ENCODE measurements at regions not wholly inside any gene's neighbourhood (a gene's known extent, or its start where the extent isn't known, plus 50 kb on each side); places are given as distances from the start of the nearest gene placed in this dataset.

DNA sequence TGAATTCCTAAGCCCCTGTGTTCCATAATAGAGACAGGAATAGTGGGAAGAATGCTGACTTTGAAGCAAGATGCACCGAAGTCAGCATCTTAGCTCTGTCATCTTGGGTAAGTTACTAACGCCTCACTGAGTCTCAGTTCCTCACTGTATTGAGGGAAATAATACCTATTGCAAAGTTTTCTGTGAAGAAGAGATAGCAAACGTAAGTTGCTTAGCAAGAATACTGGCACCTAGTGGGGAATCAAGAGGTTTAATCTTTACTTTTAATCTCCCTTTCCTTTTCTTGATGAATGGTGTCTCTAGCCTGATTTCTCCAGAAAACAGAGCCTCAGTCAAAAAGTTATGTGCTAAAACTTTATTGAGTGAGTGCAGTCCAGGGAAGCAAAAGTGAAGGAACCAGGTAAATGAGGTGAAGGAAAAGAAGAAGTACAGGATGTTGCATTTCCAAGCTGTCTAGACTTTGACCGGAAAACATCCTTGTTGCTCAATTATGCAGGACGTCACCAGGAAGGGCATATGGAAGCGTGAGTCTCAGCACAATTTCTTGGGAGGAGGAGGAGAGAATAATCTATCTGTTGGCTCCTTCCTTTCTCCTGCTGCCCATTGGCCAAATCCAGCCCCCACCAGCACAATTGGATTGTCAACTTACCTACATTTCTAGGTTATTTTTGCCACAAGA is 210.0 kb downstream of the B3GLCT start:
- WGBS (ENCODE audit: missing lambda C conversion rate) = 33% methylated on average over 6 of the region's 6 CpGs
- Histone ChIP-seq H3K27ac (no peak overlapping the region), H3K4me2 (no peak overlapping the region), H3K4me1 (no peaks in the 10 kb centered on the region), H3K9me3 (no peaks in the 10 kb centered on the region), H3K4me3 (no peak overlapping the region)
- no peak for TF ChIP-seq RCOR1 (IDR thresholded peaks at IDR 0.05; ENCODE audit: low read depth, low read length)
- TF ChIP-seq MAFK (IDR thresholded peaks at IDR 0.05; ENCODE audit: partially characterized antibody) = no peak
- TF ChIP-seq SREBF2 (IDR thresholded peaks at IDR 0.05) = no peak
- TF ChIP-seq KDM1A (IDR thresholded peaks at IDR 0.05; ENCODE audit: low read depth) = no peak
- no peak for FAIRE-seq
- ChIA-PET CTCF (interaction anchor here (1.4 to 2.5 kb wide), 3 partner anchors 9 to 174 kb away, joined by 3 to 11 read pairs (median 10); no protein-coding TSS in a partner anchor), POLR2A (no interaction called here)
- no peak for DNase-seq (ENCODE audit: low read depth in 1 of 2, low spot score in 1 of 2)
- no peak for ATAC-seq

GRCh38 chr13:31413516-31413915 is 213.7 kb downstream of the B3GLCT start:
- Histone ChIP-seq H3K27ac (no peak overlapping the region), H3K4me1 (no peaks in the 10 kb centered on the region), H3K9me3 (no peaks in the 10 kb centered on the region), H3K4me2 (no peak overlapping the region), H3K4me3 (no peak overlapping the region)
- FAIRE-seq (no peak), ATAC-seq (no peak), DNase-seq (ENCODE audit: low read depth in 1 of 2, low spot score in 1 of 2) (no peak)
- 30% methylated on average over 3 of the region's 3 CpGs for WGBS (ENCODE audit: missing lambda C conversion rate)
- POLR2A ChIA-PET = no interaction called here
- CTCF ChIA-PET = interaction anchor here (1.4 to 2.4 kb wide), 3 partner anchors 10 to 239 kb away, joined by 5 to 7 read pairs (median 6); no protein-coding TSS in a partner anchor
- TF ChIP-seq EHMT2 (IDR thresholded peaks at IDR 0.05; ENCODE audit: low read depth) (no peak), HOXA7 (CRISPR knock-in tag; IDR thresholded peaks at IDR 0.05) (no peak), RFX5 (IDR thresholded peaks at IDR 0.05) (no peak), USF2 (IDR thresholded peaks at IDR 0.05) (no peak), HOXB13 (CRISPR knock-in tag; IDR thresholded peaks at IDR 0.05; ENCODE audit: low read depth) (no peak), TP53 (CRISPR knock-in tag; IDR thresholded peaks at IDR 0.05) (no peak), GATA3 (IDR thresholded peaks at IDR 0.05; ENCODE audit: borderline replicate concordance) (no peak), MAFK (IDR thresholded peaks at IDR 0.05; ENCODE audit: partially characterized antibody) (no peak), POLR2AphosphoS2 (conservative IDR thresholded peaks at IDR 0.05; ENCODE audit: low read length) (no peak), NR3C1 (IDR thresholded peaks at IDR 0.05) (no peak), FOSL2 (IDR thresholded peaks at IDR 0.05) (no peak), FOSL2 (CRISPR knock-in tag; IDR thresholded peaks at IDR 0.05) (no peak), EHF (CRISPR knock-in tag; IDR thresholded peaks at IDR 0.05) (no peak), ZFP36 (IDR thresholded peaks at IDR 0.05; ENCODE audit: borderline replicate concordance, partially characterized antibody) (no peak), CBX8 (IDR thresholded peaks at IDR 0.05) (no peak), POLR2A (IDR thresholded peaks at IDR 0.05; ENCODE audit: low read length) (no peak), MAZ (IDR thresholded peaks at IDR 0.05; ENCODE audit: borderline replicate concordance, low read depth, low read length) (no peak)
- TF ChIP-seq, protein P1, sequence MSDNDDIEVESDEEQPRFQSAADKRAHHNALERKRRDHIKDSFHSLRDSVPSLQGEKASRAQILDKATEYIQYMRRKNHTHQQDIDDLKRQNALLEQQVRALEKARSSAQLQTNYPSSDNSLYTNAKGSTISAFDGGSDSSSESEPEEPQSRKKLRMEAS (IDR thresholded peaks at IDR 0.05) = no peak
- TF ChIP-seq, protein P2, sequence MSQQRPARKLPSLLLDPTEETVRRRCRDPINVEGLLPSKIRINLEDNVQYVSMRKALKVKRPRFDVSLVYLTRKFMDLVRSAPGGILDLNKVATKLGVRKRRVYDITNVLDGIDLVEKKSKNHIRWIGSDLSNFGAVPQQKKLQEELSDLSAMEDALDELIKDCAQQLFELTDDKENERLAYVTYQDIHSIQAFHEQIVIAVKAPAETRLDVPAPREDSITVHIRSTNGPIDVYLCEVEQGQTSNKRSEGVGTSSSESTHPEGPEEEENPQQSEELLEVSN (IDR thresholded peaks at IDR 0.05; ENCODE audit: borderline replicate concordance, low read depth) = no peak
- TF ChIP-seq, protein P3, sequence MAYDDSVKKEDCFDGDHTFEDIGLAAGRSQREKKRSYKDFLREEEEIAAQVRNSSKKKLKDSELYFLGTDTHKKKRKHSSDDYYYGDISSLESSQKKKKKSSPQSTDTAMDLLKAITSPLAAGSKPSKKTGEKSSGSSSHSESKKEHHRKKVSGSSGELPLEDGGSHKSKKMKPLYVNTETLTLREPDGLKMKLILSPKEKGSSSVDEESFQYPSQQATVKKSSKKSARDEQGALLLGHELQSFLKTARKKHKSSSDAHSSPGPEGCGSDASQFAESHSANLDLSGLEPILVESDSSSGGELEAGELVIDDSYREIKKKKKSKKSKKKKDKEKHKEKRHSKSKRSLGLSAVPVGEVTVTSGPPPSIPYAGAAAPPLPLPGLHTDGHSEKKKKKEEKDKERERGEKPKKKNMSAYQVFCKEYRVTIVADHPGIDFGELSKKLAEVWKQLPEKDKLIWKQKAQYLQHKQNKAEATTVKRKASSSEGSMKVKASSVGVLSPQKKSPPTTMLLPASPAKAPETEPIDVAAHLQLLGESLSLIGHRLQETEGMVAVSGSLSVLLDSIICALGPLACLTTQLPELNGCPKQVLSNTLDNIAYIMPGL (CRISPR knock-in tag; IDR thresholded peaks at IDR 0.05; ENCODE audit: borderline replicate concordance) = no peak

All from A549 (cell line).